RPMI7951 (cell line): ENCODE measurements at regions not wholly inside any gene's neighbourhood (a gene's known extent, or its start where the extent isn't known, plus 50 kb on each side); places are given as distances from the start of the nearest gene placed in this dataset.

Source experiments
- DNase-seq: peaks from one replicate; pipeline ENCODE4 v3.0.0-alpha.2; 2012; ENCODE audit warnings: low read depth

- DNase-seq, result peak; percentile 94
Observed at GRCh38 chr20:23231561-23232218, 118.9 kb upstream of the NXT1 start.

DNA sequence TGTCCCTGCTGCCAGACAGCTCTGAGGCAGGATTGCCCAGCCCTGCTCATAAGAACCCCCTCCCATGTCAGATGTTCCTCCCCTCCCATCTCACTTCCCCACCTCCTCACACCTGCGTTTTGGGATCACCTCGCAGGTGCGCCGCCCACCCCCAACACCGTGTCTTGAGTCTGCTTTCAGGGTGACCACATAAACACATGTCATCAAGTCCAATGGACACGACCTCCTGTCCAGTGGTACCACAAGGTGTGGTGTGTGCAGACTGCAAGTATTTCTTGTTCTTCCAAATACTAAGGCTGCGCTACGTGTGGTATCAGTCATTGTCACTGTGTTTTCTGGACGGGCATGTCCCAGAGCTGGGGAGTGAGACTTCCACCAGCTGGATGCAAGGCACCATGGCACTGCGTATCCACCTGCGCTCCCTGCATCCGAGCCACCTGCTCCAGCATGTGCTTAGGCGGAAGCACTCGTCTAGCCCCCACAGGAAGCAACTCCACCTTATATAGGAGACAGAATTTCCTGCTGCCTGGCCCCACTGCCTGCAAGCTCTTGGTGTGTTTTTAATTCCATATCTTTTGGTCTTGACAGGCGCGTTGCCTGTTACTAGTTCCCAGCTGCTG, 119.7 kb upstream of the NXT1 start:
- DNase-seq, result no peak

GRCh38 chr20:23229989-23230388, 120.6 kb upstream of the NXT1 start:
- no peak for DNase-seq

DNA sequence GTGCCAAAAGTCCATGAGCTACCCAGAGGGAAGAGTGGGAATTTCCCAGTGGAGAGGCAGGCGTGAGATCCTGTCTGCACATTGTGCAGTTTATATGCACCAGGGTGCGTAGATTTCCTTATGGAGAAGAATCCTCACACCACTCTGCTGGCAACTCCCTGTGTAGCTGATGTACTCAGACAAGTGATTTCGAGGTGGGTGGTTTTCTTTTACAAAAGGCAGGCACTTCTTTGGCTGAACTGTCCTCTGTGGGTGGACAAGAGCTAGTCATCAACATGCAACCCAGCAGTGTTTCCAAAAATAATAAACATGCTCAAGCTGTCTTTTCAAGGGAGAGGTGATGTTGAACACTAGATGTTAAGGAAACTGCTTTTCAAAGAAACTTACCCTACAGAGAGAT, 121.7 kb upstream of the NXT1 start:
- peak; percentile 92 for DNase-seq

DNA sequence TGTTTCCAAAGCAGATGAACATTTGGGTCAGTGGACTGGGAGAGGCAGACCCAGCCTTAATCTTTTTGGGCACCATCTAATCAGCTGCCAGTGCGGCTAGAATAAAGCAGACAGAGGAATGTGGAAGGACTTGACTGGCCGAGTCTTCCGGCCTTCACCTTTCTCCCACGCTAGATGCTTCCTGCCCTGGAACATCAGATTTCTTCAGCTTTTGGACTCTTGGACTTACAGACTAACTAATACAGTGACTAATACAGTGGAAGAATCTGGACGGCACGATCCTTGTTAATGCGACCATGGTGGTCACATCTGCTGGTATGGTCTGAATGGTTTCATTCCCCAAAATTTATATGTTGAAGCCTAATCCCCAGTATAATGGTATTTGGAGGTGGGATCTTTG, 122.6 kb upstream of the NXT1 start:
- DNase-seq, result peak; percentile 63

GRCh38 chr20:23227274-23227673, 123.3 kb upstream of the NXT1 start:
- DNase-seq, result no peak

DNA sequence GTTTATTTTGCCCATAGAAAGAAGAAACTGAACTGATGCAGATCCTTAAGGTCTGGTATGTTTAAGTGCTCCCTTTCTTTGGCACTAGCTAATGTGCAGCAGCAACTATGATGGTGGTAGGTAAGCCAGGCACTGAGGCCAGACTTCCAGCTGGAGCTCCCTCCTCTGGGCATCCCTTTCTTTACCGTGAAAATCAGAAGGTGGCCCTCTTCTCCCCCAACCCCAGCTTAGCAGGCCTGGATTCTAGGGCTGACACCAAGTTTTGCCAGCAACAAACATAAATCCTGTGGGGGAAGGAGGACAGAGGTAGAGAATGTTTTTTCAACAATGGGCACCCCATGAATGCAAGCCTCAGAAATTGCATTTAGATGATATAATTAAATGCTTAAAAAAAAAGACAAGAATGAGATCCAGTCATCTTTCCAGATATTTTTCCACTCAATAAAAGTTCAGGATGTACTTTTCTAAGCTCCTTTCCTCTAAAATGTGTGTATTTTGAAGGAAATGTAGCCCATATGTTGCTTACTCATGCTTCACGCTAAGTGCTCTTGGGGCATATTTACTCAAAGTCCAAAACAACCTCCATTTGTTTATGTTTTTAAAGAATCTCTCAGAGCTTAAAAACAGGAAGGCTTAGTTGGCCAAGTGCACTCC, 123.9 kb upstream of the NXT1 start:
- peak; percentile 19 for DNase-seq

DNA sequence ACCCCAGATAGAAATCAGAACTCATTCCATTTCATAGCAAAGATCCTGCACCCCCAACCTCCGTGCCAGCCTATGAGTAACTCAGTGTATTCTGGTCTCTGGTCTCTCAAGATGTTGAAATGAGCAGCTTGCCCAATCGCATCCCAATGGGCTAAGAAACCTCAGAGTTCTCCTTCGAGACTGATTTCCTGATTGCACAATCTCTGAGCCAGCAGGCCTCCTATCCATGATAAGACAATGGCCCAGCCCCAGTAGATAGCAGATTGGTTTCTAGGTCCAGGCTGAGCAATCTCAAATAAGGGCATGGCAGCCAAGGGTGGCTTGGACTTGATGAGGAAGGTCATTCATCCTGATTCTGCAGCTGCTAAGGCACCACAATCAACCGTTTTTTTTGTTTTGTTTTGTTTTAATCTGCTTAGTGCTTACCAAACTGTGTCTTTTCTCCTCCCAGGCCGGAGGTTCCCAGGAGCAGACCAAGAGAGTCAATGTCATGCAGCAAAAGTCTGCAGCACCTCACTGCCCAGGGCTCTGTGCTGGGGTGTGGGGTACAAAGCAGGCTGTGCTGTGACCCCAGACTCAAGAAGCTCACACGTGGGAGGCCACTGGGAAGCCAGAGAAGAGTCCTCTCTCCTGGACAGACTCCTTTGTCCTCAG, 125.1 kb upstream of the NXT1 start:
- peak; percentile 96 for DNase-seq

DNA sequence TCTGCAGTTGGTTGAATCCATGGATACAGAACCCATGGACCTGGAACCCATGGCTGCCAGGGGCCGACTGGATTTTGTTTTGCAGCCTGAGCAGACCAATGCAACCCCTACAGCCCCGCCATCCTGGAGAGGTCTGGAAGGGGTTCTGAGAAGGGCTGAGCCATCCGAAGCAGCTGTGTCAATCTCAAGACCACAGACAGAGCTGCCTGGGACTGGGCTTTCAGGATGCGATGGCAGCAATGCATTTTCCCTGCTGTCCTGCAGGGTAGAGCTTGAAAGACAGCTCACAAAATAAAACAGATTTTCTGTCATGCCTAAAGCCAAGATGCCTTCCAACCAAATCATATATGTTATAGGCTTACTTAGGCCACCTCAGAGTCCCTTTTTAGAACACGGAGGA, 125.8 kb upstream of the NXT1 start:
- DNase-seq, result peak; percentile 47

GRCh38 chr20:23223908-23224580, 126.5 kb upstream of the NXT1 start:
- DNase-seq, result no peak

- no peak for DNase-seq
Observed at GRCh38 chr20:23222531-23223200, 127.9 kb upstream of the NXT1 start.

DNA sequence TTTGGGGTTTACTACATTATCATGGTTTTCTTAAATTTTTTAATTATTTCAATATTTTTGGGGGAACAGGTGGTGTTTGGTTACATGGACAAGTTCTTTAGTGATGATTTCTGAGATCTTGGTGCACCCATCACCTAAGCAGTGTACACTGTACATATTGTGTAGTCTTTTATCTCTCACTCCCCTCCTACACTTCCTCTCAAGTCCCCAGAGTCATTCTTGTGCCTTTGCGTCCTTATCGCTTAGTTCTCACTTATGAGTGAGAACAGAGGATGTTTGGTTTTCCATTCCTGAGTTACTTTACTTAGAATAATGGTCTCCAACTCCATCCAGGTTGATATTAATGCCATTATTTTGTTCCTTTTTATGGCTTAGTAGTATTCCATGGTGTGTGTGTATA, 130.9 kb upstream of the CD93 start:
- DNase-seq, result no peak

GRCh38 chr20:23215344-23215995, 129.3 kb upstream of the CD93 start:
- no peak for DNase-seq

- no peak for DNase-seq
Observed at GRCh38 chr20:23214903-23215302, 128.8 kb upstream of the CD93 start.

DNA sequence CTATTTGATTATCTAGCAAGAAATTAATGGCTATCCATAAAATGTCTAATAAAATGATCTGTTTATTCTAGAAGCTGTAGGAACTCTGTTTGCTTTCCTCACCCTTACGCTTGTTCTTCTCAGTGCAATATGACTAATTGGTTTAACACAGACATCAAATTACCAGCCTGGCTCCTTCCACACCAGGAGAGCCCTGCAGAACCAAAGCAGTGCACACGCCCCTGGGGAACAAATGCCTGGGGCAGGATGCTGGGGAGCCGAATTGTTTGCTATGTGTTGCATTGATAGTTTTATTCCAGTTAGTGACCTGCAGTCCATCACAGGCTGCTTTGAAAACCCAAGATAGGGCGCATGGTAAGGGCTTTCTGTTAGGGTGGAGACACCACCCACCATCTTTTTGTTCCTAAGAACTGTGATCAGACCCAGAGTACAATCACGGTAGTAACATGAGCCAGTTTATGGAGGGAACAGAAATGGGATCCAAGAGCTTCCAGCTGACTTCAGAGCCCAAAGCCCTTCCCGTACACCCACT, 126.4 kb upstream of the CD93 start:
- DNase-seq, result no peak

DNA sequence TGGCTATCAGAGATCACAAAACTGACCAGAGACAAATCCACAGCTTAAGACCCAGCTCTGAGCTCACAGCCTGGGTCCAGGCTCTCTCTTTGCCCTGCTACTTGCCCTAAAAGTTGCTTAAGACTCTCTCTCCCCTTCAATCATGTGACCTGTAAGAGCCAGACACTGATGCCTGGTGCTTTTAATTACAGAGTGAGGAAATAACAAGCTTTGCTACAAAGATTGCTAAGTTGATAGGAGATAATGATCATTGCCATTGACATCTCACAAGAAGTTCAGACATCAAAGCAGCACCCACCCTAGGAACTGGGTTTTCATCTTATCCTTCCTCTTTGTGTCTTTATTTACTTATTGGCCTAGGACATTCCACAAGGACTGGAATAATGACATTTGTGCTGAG, 125.9 kb upstream of the CD93 start:
- DNase-seq, result no peak

- no peak for DNase-seq
Observed at GRCh38 chr20:23211164-23211563, 125.0 kb upstream of the CD93 start.

DNA sequence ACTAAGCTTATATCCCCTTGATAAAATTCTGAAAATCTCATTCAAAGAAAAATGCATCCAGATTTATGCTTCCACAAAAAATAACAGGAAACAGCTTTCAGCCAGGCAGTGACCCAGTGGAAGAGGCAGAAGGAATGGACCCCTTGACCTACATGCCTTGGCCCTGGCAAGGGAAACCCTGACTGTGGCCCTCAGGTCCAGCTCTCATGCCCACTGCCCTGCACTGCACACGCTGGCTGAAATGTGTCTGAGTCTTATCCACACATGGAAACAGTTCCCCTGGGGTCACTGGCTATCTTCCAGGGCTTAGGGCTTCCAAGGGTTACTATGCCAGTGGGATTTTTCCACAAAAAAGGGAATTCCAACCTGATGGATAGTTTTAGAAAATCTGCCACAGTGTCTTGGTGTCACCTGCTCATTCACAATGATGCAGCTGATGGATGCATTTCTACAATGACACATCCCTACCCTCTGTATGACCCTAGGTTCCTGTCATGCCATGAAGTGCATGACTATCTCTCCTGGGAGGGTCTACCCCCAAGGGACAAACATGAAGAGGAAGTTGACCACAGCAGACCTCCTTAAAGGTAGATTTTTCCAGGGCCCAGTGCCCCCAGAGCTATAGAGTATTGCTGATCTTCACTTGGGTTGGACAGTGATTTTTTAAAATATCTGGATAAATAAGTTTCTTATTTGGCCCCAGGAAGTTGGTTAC, 121.9 kb upstream of the CD93 start:
- no peak for DNase-seq

DNA sequence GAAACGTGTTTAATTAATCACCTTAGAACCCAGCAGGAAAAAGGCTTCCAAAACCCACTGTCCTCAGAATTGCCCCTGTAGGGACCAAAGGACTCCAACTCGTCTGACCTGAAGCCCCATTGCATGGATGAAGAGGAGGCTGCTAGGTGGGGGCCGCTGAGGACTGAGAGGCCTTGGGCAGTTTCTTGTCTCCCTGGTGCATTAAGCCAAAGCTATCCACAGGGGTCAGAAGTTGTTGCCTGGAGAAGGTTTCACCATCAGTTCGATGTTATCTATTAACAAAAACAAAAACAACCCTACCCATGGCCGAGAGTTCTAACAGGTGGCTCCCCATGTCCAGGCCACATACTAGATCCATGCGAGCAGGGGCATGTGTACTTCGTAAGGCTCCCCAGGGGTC, 120.9 kb upstream of the CD93 start:
- no peak for DNase-seq

- no peak for DNase-seq
Observed at GRCh38 chr20:23206061-23206460, 119.9 kb upstream of the CD93 start.
